Stimulated activated naive CD8-positive, alpha-beta T cell treated with anti-CD3 and anti-CD28 coated beads, Interleukin-15, amount 100 ng/mL, for 72 hours (primary cell): ENCODE measurements at regions not wholly inside any gene's neighbourhood (a gene's known extent, or its start where the extent isn't known, plus 50 kb on each side); places are given as distances from the start of the nearest gene placed in this dataset.

Source experiments
- ATAC-seq: fragments of 150-1000 bp; cut with Tn5 transposase; 2 replicates; pipeline ENCODE4 v1.10.0; 2021; ENCODE audit warnings: mild to moderate bottlenecking, moderate library complexity
- DNase-seq, 2 donors: peaks; one replicate each; pipeline ENCODE4 v3.0.0; 2021 to 2022
- H3K27ac Mint-ChIP-seq, 2 donors: one replicate each; pipeline ENCODE4 v1.8.0; 2022; ENCODE audit warnings: mild to moderate bottlenecking in 2 of 2, mixed read lengths in 2 of 2, moderate library complexity in 2 of 2
- H3K27me3 Mint-ChIP-seq: one replicate; pipeline ENCODE4 v1.8.0; 2022; ENCODE audit warnings: mixed read lengths
- H3K4me1 Mint-ChIP-seq: one replicate; pipeline ENCODE4 v1.8.0; 2022; ENCODE audit warnings: mild to moderate bottlenecking, mixed read lengths
- H3K4me3 Mint-ChIP-seq, 2 donors: one replicate each; pipeline ENCODE4 v1.8.0; 2022; ENCODE audit warnings: mild to moderate bottlenecking in 2 of 2, mixed read lengths in 2 of 2, moderate library complexity in 1 of 2
- H3K9me3 Mint-ChIP-seq, 2 donors: one replicate each; pipeline ENCODE4 v1.8.0; 2022; ENCODE audit warnings: mixed read lengths in 2 of 2

- Mint-ChIP-seq H3K9me3 (no peaks in the 10 kb centered on the region), H3K27ac (no peak overlapping the region), H3K27me3 (no peaks in the 10 kb centered on the region), H3K4me1 (no peaks in the 10 kb centered on the region), H3K4me3 (no peak overlapping the region)
- no peak for ATAC-seq
- no peak for DNase-seq
Measured at GRCh38 chr2:219958941-219959340, 331.5 kb downstream of the SLC4A3 start.

- DNase-seq: no peak
- no peak overlapping the region for H3K4me3 Mint-ChIP-seq
- no peaks in the 10 kb centered on the region for H3K27me3 Mint-ChIP-seq
- H3K27ac Mint-ChIP-seq: no peak overlapping the region
- no peaks in the 10 kb centered on the region for H3K9me3 Mint-ChIP-seq
- no peak for ATAC-seq
- no peaks in the 10 kb centered on the region for H3K4me1 Mint-ChIP-seq
Measured at GRCh38 chr2:219959471-219959870, 332.0 kb downstream of the SLC4A3 start.

- Mint-ChIP-seq H3K27me3 (peaks cover 3% of the 10 kb centered on the region), H3K4me3 (no peak overlapping the region)
- no peak for ATAC-seq
Measured at GRCh38 chr2:219961947-219962498, 334.6 kb downstream of the SLC4A3 start.

GRCh38 chr2:219962801-219963200 is 335.4 kb downstream of the SLC4A3 start:
- Mint-ChIP-seq H3K4me1 (no peaks in the 10 kb centered on the region), H3K9me3 (peaks cover 0 to 7% of the 10 kb centered on the region in 2 donors), H3K27me3 (peaks cover 9% of the 10 kb centered on the region), H3K27ac (no peak overlapping the region), H3K4me3 (no peak overlapping the region)
- ATAC-seq (no peak), DNase-seq (no peak)

More at GRCh38 chr2:219961947-219962498, 334.6 kb downstream of the SLC4A3 start:
- peaks cover 0 to 1% of the 10 kb centered on the region in 2 donors for H3K9me3 Mint-ChIP-seq
- no peak for DNase-seq
- no peak overlapping the region for H3K27ac Mint-ChIP-seq
- no peaks in the 10 kb centered on the region for H3K4me1 Mint-ChIP-seq

- no peak for DNase-seq
- H3K27me3 Mint-ChIP-seq: peaks cover 9% of the 10 kb centered on the region
- H3K27ac Mint-ChIP-seq: no peak overlapping the region
- no peak overlapping the region for H3K4me3 Mint-ChIP-seq
- H3K9me3 Mint-ChIP-seq: peaks cover 0 to 7% of the 10 kb centered on the region in 2 donors
- ATAC-seq: no peak
- no peaks in the 10 kb centered on the region for H3K4me1 Mint-ChIP-seq
Measured at GRCh38 chr2:219965287-219966194, 338.1 kb downstream of the SLC4A3 start.

GRCh38 chr2:219967247-219968245 is 340.1 kb downstream of the SLC4A3 start:
- Mint-ChIP-seq H3K27ac (no peak overlapping the region), H3K4me1 (no peaks in the 10 kb centered on the region), H3K4me3 (no peak overlapping the region), H3K9me3 (peaks cover 0 to 7% of the 10 kb centered on the region in 2 donors), H3K27me3 (peaks cover 9% of the 10 kb centered on the region)
- DNase-seq: no peak
- no peak for ATAC-seq

GRCh38 chr2:219968685-219969345 is 341.4 kb downstream of the SLC4A3 start:
- Mint-ChIP-seq H3K27ac (no peak overlapping the region), H3K4me1 (no peaks in the 10 kb centered on the region), H3K27me3 (peaks cover 9% of the 10 kb centered on the region), H3K9me3 (peaks cover 0 to 7% of the 10 kb centered on the region in 2 donors), H3K4me3 (no peak overlapping the region)
- ATAC-seq (no peak), DNase-seq (no peak)

GRCh38 chr2:219969508-219969907 is 342.1 kb downstream of the SLC4A3 start:
- DNase-seq (no peak), ATAC-seq (no peak)
- Mint-ChIP-seq H3K4me1 (no peaks in the 10 kb centered on the region), H3K9me3 (peaks cover 0 to 7% of the 10 kb centered on the region in 2 donors), H3K4me3 (no peak overlapping the region), H3K27ac (no peak overlapping the region), H3K27me3 (peaks cover 9% of the 10 kb centered on the region)

GRCh38 chr2:219973136-219973535 is 345.7 kb downstream of the SLC4A3 start:
- no peak for DNase-seq
- Mint-ChIP-seq H3K27ac (no peak overlapping the region), H3K4me1 (no peaks in the 10 kb centered on the region), H3K27me3 (no peaks in the 10 kb centered on the region), H3K4me3 (no peak overlapping the region), H3K9me3 (peaks cover 0 to 6% of the 10 kb centered on the region in 2 donors)
- no peak for ATAC-seq

GRCh38 chr2:219976871-219977270 is 349.4 kb downstream of the SLC4A3 start:
- no peak overlapping the region for H3K4me3 Mint-ChIP-seq
- ATAC-seq: no peak
- H3K9me3 Mint-ChIP-seq: peaks cover 0 to 6% of the 10 kb centered on the region in 2 donors
- H3K4me1 Mint-ChIP-seq: no peaks in the 10 kb centered on the region
- no peaks in the 10 kb centered on the region for H3K27me3 Mint-ChIP-seq
- no peak overlapping the region for H3K27ac Mint-ChIP-seq
- DNase-seq: no peak

GRCh38 chr2:219980638-219981037 is 353.2 kb downstream of the SLC4A3 start:
- H3K9me3 Mint-ChIP-seq: peaks cover 0 to 1% of the 10 kb centered on the region in 2 donors
- H3K4me3 Mint-ChIP-seq: no peak overlapping the region
- H3K27ac Mint-ChIP-seq: no peak overlapping the region
- DNase-seq (no peak), ATAC-seq (no peak)
- no peaks in the 10 kb centered on the region for H3K4me1 Mint-ChIP-seq
- no peaks in the 10 kb centered on the region for H3K27me3 Mint-ChIP-seq

- no peak overlapping the region for H3K4me3 Mint-ChIP-seq
- no peaks in the 10 kb centered on the region for H3K4me1 Mint-ChIP-seq
- ATAC-seq (no peak), DNase-seq (no peak)
- H3K9me3 Mint-ChIP-seq: no peaks in the 10 kb centered on the region
- H3K27ac Mint-ChIP-seq: no peak overlapping the region
- H3K27me3 Mint-ChIP-seq: no peaks in the 10 kb centered on the region
Measured at GRCh38 chr2:219983836-219984235, 356.4 kb downstream of the SLC4A3 start.

- no peak overlapping the region for H3K27ac Mint-ChIP-seq
- H3K4me3 Mint-ChIP-seq: no peak overlapping the region
Measured at GRCh38 chr2:219985017-219985416, 357.6 kb downstream of the SLC4A3 start.

GRCh38 chr2:219987830-219988229 is 360.4 kb downstream of the SLC4A3 start:
- Mint-ChIP-seq H3K9me3 (no peaks in the 10 kb centered on the region), H3K27me3 (no peaks in the 10 kb centered on the region), H3K4me3 (no peak overlapping the region), H3K27ac (no peak overlapping the region), H3K4me1 (no peaks in the 10 kb centered on the region)
- DNase-seq: no peak
- ATAC-seq: no peak

More at GRCh38 chr2:219985017-219985416, 357.6 kb downstream of the SLC4A3 start:
- no peaks in the 10 kb centered on the region for H3K27me3 Mint-ChIP-seq
- DNase-seq (no peak), ATAC-seq (no peak)
- no peaks in the 10 kb centered on the region for H3K9me3 Mint-ChIP-seq
- no peaks in the 10 kb centered on the region for H3K4me1 Mint-ChIP-seq

- Mint-ChIP-seq H3K27me3 (no peaks in the 10 kb centered on the region), H3K9me3 (no peaks in the 10 kb centered on the region)
Measured at GRCh38 chr2:219989744-219990143, 362.3 kb downstream of the SLC4A3 start.

More at GRCh38 chr2:219989744-219990143, 362.3 kb downstream of the SLC4A3 start:
- Mint-ChIP-seq H3K4me3 (no peak overlapping the region), H3K4me1 (no peaks in the 10 kb centered on the region), H3K27ac (no peak overlapping the region)
- ATAC-seq (no peak), DNase-seq (no peak)
